NCI-H774 (cell line): ENCODE measurements at regions not wholly inside any gene's neighbourhood (a gene's known extent, or its start where the extent isn't known, plus 50 kb on each side); places are given as distances from the start of the nearest gene placed in this dataset.

Experiments
- DNase-seq: peaks from one replicate; lab custom pipeline; 2025; lab: John Stamatoyannopoulos, UW

DNA sequence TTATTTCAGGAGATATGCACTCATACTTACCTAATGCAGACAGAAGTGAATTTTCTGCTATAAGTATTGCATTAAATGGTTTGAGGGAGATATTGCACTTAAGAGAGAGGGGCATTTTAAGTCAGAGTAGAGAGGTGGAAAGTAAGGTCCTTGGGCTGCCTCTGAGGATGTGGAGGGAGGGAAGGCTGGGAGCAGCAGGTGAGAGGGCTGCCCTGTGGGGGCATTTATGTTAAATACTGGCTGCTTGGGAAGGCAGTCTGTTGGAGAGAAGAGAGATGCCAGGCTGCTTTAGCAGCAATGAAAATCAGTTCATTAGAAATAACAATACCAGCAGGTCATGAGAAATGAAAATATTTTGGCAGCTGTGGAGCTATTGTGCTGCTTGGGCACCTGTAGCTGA, 576.2 kb upstream of the HS6ST1 start:
- no peak for DNase-seq

DNA sequence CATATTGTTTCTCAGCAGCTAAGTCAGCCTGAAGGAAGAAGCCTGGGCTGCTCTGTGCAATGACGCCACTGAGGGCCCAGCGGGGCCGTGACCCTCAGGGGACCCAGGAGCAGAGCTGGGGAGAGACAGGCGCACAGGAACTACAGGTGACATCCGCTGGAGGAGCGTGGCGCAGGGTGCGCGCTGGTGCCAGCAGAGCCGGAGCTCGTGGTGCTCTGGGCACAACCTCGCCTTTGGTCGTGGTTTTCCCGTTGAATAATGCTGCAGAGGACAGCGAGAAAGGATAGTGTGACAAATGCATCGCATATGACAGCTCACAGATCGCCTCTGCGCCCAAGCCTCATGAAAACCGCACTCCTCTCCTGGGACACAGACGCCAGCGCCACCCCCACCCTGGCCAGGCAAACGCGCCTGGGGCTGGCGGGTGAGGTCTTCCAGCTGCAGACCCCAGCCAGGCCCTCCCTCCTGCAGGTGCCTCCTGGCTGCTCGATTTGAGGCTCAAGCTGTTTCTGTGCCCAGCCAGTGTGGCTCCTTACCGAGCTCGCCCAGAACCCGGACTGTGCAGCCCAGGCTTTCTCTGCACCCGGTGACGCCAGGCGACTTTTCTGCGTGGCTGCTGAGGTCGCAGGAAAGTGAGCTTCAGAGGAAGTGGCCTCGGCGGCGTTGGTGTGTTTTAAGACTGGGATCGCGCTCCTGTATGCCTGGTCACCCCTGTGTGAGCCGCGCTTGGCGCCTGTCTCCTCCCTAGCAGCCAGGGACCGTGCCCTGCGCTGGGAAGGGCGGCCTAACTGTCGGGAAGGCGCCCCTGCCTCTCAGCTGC, 583.1 kb upstream of the HS6ST1 start:
- no peak for DNase-seq

DNA sequence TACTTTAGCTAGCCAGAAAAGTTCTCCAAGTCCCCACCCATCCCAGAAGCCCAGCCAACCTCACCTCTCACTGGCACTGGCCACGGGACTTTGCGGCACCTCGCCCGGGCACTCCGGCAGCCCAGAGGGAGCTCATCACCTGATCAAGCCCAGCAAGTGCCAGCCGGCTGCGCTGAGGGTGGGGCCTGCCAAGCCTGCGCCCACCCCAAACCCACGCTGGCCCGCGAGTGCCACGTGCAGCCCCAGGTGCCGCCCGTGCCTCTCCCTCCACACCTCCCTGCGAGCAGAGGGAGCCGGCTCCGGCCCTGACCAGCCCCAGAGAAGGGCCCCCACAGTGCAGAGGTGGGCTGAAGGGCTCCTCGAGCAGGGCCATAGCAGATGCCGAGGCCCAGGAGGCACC, 585.0 kb upstream of the HS6ST1 start:
- DNase-seq: no peak

DNA sequence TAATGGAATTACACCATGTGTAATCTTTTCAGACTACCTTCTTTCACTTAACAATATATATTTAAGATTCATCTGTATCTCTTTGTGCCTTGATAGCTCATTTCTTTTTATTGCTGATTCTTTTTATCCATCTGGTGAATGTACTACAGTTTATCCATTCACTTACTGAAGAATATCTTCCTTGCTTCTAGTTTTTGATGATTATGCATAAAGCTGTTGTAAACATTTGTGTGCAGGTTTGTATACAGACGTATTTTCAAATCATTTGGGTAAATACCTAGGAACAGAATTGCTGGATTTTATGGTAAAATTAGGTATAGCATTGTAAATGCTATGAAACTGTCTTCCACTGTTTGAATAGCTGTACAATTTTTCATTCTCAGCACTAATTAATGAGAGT, 592.6 kb upstream of the HS6ST1 start:
- DNase-seq: no peak

DNA sequence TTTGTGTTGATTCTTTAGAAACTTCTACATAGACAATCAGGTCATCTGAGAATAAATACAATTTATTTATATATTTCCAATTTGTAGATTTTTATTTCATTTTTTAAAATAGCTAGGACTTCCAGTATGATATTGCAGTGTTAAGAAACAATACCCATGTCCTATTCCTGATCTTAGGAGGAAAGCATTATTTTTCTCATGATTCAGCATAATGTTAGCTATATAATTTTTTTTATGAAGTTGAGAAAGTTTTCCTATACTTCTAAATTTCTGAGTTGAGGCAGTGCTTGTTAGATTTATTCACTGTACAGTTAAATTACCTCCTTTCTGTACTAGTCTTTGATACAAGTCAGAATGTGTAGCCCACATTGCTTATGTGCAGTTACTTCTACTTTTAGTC, 595.7 kb upstream of the HS6ST1 start:
- no peak for DNase-seq

DNA sequence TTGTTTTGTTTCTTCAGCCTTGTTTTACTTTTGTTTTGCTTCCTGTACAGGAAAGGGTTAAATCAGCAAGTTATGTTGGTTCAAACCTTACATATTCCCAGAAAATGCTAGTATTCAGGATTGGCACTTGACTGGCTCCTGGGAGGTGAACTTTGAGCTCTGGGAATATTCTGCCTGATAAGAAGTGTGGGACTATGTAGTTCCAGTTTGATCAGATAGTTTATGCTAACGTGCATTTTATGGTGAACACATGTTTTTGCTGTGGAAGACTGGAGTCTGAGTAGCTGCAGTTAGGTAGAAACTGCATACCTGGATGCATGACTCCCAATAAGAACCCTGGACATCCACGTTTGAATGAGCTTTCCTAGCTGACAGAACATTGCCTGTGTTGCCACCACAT, 603.1 kb upstream of the HS6ST1 start:
- DNase-seq: no peak

DNA sequence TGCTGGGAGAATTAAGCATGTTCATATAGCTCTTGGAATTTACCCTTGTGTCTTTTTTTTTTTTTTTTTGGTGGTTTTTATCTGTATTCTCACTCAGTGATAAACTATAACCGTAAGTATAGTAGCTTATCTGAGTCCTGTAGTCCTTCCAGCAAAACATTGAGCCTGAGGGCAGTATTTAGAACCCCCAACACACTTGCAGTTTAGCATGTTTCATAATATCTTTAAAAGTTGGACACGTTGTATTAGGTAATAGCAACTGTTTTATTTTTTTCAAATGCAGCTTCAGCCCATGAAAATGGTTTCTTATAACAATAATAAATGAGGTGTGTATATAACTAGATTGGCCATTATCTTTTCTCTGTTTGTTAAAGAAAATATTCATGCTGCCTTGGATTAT, 603.5 kb upstream of the HS6ST1 start:
- DNase-seq: no peak

- DNase-seq: no peak
Measured at GRCh38 chr2:128925631-128926030, 607.0 kb upstream of the HS6ST1 start.

DNA sequence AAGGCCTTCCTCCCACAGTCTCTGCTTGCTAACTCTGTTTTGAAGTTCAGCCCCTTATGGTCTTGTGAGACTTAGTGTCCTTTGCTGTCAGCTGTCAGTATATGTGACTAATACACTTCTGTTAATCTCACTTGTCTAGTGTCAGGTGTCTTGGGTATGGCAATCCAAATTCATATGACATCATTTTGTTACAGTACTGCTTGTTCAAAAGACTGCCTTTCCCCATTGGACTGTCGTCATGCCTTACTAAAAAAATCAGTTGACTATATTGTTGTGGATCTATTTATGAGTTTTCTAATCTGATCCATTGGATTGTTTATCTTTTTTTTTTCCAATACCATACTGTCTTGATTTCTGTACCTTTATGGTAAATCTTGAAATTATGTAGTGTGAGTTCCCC, 611.4 kb upstream of the HS6ST1 start:
- DNase-seq: no peak

- DNase-seq: no peak
Measured at GRCh38 chr2:128940378-128940777, 621.7 kb upstream of the HS6ST1 start.

DNA sequence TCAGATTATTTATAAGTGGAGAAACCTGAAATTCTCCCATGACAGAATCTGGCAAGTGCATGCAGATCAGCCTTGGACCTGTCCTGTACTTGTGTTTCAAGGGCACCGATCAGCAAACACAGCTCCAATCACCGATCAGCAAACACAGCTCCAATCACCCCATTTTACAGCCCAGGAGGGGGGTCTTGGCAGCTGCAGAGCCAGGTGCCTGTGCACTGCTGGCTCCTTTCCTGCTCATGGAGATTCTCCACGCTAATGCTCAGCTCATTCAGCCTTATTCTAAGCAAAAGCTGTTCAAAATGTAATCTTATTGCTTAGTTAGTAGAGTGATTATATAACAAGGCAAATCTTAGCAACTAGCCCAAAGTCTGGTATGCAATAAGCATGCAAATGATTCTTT, 623.1 kb upstream of the HS6ST1 start:
- no peak for DNase-seq

- no peak for DNase-seq
Measured at GRCh38 chr2:128949360-128949759, 630.7 kb upstream of the HS6ST1 start.

GRCh38 chr2:128950758-128951157, 632.1 kb upstream of the HS6ST1 start:
- no peak for DNase-seq

DNA sequence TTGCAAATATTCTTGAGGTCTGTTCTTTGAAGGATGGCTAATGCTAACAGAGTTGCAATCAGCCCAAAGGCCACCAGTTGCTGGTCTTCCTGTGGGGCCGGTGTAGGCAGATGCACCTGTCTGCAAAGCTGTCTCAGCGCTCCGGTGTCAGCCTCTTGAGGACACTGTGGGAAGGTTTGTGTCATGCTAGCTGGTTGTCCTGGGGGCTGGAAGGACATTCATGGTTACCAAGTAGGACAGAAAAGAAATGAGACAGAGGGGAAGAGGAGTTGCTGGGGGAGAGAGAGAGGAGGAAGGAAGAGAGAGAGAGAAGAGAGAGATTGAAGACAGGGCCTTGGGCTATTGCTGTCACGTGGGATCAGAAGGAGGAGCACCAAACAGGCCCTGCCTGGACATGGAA, 639.6 kb upstream of the HS6ST1 start:
- DNase-seq: no peak

- no peak for DNase-seq
Measured at GRCh38 chr2:128967646-128968045, 649.0 kb upstream of the HS6ST1 start.

DNA sequence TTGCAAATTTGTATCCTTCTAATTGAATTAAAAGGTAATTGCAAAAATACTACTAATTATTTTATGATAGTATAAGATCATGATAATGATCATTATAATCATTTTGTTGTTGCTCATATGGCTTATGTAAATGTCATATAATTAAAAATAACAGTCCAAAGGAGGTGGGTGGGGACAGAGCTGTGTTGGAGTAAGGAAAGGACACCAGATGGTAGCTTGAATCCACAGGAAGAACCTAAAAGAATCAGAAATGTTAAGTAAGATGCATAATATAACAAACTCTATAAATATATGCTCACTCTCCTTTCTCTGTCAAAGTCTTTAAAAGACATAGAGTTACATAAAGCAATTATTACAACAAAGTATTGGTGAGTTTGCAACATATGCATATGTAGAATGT, 650.7 kb upstream of the HS6ST1 start:
- no peak for DNase-seq

- no peak for DNase-seq
Measured at GRCh38 chr2:128970332-128971116, 651.9 kb upstream of the HS6ST1 start.

- no peak for DNase-seq
Measured at GRCh38 chr2:128973566-128973965, 654.9 kb upstream of the HS6ST1 start.

- no peak for DNase-seq
Measured at GRCh38 chr2:128978212-128978611, 659.5 kb upstream of the HS6ST1 start.

- no peak for DNase-seq
Measured at GRCh38 chr2:128979182-128979581, 660.5 kb upstream of the HS6ST1 start.

- DNase-seq: no peak
Measured at GRCh38 chr2:128980475-128980874, 661.8 kb upstream of the HS6ST1 start.

DNA sequence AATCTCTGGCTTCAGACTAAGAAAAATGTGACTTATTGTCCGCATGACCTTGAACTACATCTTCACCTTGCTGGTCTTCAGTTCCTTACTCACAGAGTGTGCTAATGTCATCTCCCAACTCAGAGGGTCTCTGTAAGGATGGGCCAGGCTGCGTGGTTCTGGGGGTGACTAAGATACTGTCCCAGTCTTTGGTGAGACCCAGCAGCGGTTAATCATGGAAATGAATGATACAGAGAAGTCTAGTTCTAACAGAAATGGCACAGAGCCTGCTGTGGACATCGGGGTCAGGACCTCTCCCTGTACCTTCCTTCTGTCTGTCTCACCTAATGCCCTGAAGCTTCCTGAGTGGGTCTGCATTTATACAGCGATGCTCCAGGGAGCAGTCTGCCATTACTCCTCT, 662.7 kb upstream of the HS6ST1 start:
- DNase-seq: no peak

DNA sequence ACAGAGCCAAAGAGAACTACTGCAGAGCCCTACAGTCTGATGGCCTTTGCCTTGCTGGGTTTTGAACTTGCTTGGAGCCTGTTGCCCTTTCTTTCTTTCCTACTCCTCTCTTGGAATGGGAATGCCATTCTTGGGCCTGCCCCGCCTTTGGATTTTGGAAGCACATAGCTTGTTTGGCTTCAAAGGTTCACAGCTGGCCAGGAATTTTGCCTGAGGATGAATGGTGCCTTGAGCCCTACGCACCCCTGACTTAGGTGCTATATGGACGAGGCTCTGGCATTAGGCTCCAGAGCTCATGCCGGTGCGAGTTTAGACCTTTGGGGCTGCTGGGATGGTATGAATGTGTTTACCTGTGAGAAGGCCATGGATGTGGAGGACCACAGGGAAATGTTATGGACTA, 663.3 kb upstream of the HS6ST1 start:
- no peak for DNase-seq

- DNase-seq: no peak
Measured at GRCh38 chr2:128982670-128983069, 664.0 kb upstream of the HS6ST1 start.
